Effector memory CD8-positive, alpha-beta T cell (primary cell): ENCODE measurements at regions not wholly inside any gene's neighbourhood (a gene's known extent, or its start where the extent isn't known, plus 50 kb on each side); places are given as distances from the start of the nearest gene placed in this dataset.

Experiments used
- ATAC-seq: fragments of 150-1000 bp; cut with Tn5 transposase; replicated peaks from 2 replicates; pipeline ENCODE4 v1.10.0; 2021; ENCODE audit warnings: mild to moderate bottlenecking, moderate library complexity
- DNase-seq, 3 experiments: peaks; one replicate each; pipeline ENCODE4 v3.0.0; 2021
- H3K27ac Mint-ChIP-seq, 2 donors: one replicate each; pipeline ENCODE4 v1.8.0; 2022; ENCODE audit warnings: mild to moderate bottlenecking in 2 of 2, mixed read lengths in 2 of 2, moderate library complexity in 2 of 2
- H3K27me3 Mint-ChIP-seq, 2 donors: one replicate each; pipeline ENCODE4 v1.8.0; 2022; ENCODE audit warnings: mixed read lengths in 2 of 2
- H3K36me3 Mint-ChIP-seq: one replicate; pipeline ENCODE4 v1.8.0; 2022; ENCODE audit warnings: mild to moderate bottlenecking, moderate library complexity, mixed read lengths; ENCODE audit not compliant: insufficient read depth
- H3K4me1 Mint-ChIP-seq, 2 donors: one replicate each; pipeline ENCODE4 v1.8.0; 2022; ENCODE audit warnings: low read depth in 2 of 2, mixed read lengths in 2 of 2
- H3K4me3 Mint-ChIP-seq, 2 donors: one replicate each; pipeline ENCODE4 v1.8.0; 2022; ENCODE audit warnings: mild to moderate bottlenecking in 2 of 2, mixed read lengths in 2 of 2, moderate library complexity in 2 of 2
- H3K9me3 Mint-ChIP-seq, 2 donors: one replicate each; pipeline ENCODE4 v1.8.0; 2022; ENCODE audit warnings: mixed read lengths in 2 of 2

DNA sequence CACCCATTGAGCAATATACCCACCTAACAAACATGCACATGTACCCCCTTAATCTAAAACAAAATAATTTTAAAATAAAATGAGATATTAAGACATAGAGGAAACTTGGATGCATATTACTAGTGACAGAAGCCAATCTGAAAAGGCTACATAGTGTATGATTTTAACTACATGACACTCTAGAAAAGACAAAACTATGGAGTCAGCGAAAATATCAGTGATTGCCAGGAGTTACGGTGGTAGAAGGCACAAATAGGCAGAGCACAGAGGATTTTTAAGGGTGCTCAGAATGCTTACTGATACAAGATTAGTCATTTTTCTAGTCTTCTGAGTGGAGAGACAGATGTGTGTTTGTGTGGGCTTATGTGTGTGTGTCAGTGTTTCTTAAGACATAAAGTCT, 656.6 kb downstream of the NR4A2 start:
- no peaks in the 10 kb centered on the region for H3K27me3 Mint-ChIP-seq
- ATAC-seq, result no peak
- H3K4me1 Mint-ChIP-seq, result no peaks in the 10 kb centered on the region

DNA sequence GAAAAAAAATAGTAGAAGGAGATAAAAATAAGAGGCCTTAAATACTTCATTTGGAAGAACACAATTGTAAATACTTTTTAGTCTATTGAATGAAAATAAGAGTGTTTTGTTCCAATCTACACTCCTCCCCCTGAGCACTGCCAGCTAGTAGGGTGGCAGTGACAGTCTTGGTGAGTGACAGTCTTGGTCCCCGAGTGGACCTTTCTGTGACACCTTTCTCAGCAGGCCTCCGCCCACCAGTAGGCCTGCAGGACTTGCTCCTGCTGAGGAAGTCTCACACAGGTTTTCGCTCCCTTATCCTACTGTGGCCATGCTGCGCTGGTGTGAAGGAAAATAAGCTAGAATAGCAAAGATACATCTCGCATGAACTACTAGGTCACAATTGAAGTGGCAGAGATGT, 666.8 kb downstream of the NR4A2 start:
- no peaks in the 10 kb centered on the region for H3K36me3 Mint-ChIP-seq
- DNase-seq (no peak), ATAC-seq (no peak)
- H3K9me3 Mint-ChIP-seq, result peaks cover 0 to 5% of the 10 kb centered on the region in 2 donors
- no peak overlapping the region for H3K27ac Mint-ChIP-seq
- no peaks in the 10 kb centered on the region for H3K4me1 Mint-ChIP-seq
- H3K4me3 Mint-ChIP-seq, result no peak overlapping the region
- H3K27me3 Mint-ChIP-seq, result no peaks in the 10 kb centered on the region

More for the DNA sequence above, 656.6 kb downstream of the NR4A2 start:
- H3K27ac Mint-ChIP-seq, result no peak overlapping the region
- H3K36me3 Mint-ChIP-seq, result no peaks in the 10 kb centered on the region
- DNase-seq, result no peak
- H3K4me3 Mint-ChIP-seq, result no peak overlapping the region
- peaks cover 0 to 3% of the 10 kb centered on the region in 2 donors for H3K9me3 Mint-ChIP-seq

DNA sequence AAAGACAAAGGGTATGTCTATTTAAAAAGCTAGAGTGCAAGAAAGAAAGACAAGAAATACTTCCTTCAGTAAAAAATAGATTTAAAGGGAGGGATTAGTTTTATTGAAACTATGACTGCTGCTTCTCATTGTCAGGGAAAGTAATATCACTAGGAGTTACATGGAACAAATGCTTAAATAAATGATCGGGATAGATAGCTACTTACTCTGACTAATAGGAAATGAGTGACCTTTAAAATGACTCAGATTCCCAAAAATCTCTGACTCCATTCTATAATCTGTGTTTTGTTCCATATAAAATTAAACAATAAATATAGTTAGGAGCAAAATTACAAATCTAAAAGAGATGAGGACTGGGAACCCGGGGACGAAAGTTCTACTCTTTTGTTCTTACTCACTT, 669.3 kb downstream of the NR4A2 start:
- ATAC-seq, result no peak
- H3K4me1 Mint-ChIP-seq, result no peaks in the 10 kb centered on the region
- H3K9me3 Mint-ChIP-seq, result peaks cover 7 to 8% of the 10 kb centered on the region in 2 donors
- H3K4me3 Mint-ChIP-seq, result no peak overlapping the region
- DNase-seq, result no peak
- H3K27ac Mint-ChIP-seq, result no peak overlapping the region
- H3K36me3 Mint-ChIP-seq, result no peaks in the 10 kb centered on the region
- H3K27me3 Mint-ChIP-seq, result no peaks in the 10 kb centered on the region

DNA sequence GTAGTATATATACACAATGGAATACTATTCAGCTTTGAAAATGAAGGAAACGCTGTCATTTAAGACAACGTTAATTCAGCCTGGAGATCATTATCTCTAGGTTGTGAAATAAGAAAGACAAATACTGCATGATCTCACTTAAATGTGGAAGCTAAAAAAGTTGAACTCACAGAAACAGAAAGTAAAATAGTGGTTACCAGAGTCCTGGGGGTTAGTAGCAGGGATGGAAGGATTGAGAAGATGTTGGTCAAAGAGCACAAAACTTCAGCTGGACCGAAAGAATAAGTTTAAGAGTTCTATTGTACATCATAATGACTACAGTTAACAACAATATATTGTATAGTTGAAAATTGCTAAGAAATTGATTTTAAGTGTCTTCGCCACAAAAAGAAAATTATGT, 670.3 kb downstream of the NR4A2 start:
- ATAC-seq (no peak), DNase-seq (no peak)
- Mint-ChIP-seq H3K4me3 (no peak overlapping the region), H3K27ac (no peak overlapping the region), H3K9me3 (peaks cover 7 to 8% of the 10 kb centered on the region in 2 donors), H3K36me3 (no peaks in the 10 kb centered on the region), H3K27me3 (no peaks in the 10 kb centered on the region), H3K4me1 (no peaks in the 10 kb centered on the region)

DNA sequence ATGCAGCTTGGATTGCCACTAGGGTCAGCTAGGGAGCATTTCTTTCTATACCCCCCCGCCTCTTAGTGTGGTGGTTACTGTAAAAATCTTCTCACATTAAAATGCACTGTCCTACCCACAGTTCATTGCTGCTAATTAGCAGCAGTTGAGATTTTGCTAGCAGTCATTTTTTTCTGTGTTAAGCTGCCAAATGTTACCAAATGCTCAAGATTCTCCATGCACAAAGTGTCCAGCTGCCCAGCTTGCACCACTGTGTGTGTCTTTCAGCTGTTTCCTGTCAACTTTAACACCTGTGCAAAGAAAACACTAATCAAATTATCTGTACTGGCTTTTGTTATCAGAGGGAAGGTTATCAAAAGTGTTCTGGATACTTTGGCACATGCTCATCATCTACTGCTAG, 679.3 kb downstream of the NR4A2 start:
- Mint-ChIP-seq H3K27me3 (no peaks in the 10 kb centered on the region), H3K27ac (no peak overlapping the region), H3K36me3 (no peaks in the 10 kb centered on the region), H3K4me1 (no peaks in the 10 kb centered on the region), H3K4me3 (no peak overlapping the region), H3K9me3 (peaks cover 0 to 2% of the 10 kb centered on the region in 2 donors)
- ATAC-seq (no peak), DNase-seq (no peak)

DNA sequence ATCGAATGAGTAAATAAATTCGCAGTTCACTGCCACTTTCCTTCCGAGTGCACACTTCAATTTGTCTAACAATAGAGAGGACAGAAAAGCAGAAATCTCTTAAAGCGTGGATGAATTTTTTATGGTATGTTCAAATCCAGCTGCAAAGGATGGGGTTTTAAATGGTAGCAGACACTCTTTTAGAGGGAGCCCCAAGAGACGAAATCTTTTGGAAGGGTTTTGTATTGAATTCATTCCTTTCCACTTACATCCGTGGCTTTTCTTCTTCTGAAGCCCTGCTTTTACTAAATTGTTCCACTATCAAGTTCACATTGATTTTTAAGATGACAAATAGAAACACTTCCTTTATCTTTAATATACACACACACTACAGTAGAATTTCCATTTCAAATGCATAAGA, 680.7 kb downstream of the NR4A2 start:
- no peak overlapping the region for H3K4me3 Mint-ChIP-seq
- H3K27me3 Mint-ChIP-seq, result no peaks in the 10 kb centered on the region
- no peaks in the 10 kb centered on the region for H3K36me3 Mint-ChIP-seq
- H3K9me3 Mint-ChIP-seq, result peaks cover 0 to 2% of the 10 kb centered on the region in 2 donors
- H3K27ac Mint-ChIP-seq, result no peak overlapping the region
- DNase-seq, result no peak
- no peaks in the 10 kb centered on the region for H3K4me1 Mint-ChIP-seq
- no peak for ATAC-seq

DNA sequence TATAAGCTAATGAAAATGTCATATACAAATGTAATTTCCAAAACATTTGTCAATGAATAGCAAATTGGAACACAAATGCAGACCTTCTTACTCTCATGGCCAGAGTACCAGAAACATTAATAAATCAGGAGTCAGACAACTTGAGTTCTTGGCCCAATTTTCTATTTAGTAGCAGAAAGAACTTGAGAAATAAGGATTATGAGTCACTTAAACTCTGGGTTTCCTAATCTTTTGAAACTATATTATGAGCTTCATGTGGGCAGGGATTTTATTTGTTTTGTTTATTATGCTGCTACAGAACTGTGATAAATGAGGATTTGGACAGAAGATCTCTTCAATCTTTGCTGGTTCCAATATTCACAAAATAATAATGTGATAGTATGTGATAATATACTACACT, 686.7 kb downstream of the NR4A2 start:
- Mint-ChIP-seq H3K4me1 (no peaks in the 10 kb centered on the region), H3K27ac (no peak overlapping the region), H3K27me3 (no peaks in the 10 kb centered on the region), H3K4me3 (no peak overlapping the region), H3K36me3 (no peaks in the 10 kb centered on the region), H3K9me3 (no peaks in the 10 kb centered on the region)
- DNase-seq (no peak), ATAC-seq (no peak)

DNA sequence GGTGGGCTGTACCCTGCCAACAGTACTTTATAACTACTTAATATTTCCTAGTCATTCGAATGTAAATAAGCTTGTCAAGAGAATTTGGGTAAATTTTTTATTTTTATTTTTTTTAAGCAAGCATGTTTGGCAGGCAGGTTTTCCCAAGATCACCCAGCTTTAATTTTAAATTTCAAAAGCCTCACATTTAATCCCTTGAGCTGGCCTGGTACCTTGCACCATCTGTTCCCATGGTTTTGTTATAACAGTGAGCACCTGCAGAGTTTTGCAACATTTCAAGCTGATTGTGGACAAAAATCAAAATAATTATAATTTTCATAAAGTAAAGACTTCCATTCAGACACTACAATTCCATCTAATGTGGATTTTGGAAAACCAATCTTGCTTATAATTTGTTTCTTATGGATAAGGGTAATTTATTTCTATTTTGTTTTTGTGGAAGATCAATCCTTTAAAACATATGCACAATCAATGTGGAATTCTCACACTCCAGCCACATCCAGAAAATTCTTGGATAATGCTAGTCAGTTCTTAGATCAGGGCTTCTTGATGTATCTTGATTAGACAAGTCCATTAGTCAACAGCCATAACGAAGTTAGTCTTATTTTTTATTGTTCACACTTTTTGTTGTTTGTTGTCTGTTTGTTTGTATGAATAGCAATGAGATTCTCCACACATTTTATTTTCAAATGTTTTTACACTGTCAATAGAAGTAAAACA, 689.3 kb downstream of the NR4A2 start:
- Mint-ChIP-seq H3K27me3 (no peaks in the 10 kb centered on the region), H3K36me3 (no peaks in the 10 kb centered on the region), H3K4me3 (no peak overlapping the region), H3K4me1 (no peaks in the 10 kb centered on the region), H3K9me3 (no peaks in the 10 kb centered on the region), H3K27ac (no peak overlapping the region)
- no peak for ATAC-seq
- DNase-seq, result no peak

DNA sequence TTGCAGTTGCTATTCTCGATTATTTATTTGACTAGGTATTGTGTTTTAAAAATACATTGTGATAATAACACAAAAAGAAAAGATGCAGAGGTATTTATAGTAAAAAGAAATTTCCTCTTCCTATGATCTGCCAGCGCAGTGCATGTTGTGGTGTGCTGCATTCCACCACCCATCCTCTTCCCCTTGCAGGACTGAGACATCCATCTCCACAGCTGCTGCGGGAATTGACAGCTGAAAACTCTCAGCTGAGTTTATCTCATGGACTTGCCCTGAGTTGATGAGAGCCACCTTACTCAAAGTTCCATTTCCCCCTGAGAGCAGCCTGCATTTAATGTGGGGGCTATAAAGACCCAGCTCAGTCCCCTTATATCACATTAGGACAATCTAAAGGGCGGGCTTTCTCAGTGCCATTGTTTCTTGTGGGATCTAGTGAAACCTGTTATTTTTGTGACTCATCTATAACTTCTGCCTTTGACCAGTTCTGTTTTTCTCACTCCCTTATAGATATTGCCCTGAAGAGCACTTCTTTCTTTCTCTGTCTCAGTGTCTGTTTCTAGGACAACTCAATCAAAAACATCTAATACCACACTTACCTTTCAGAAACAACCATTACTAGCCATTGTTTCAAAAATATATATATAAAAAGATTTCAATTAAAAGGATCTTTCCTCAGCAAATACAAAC, 698.5 kb downstream of the NR4A2 start:
- Mint-ChIP-seq H3K36me3 (no peaks in the 10 kb centered on the region), H3K4me1 (no peaks in the 10 kb centered on the region), H3K4me3 (no peak overlapping the region), H3K9me3 (no peaks in the 10 kb centered on the region), H3K27me3 (no peaks in the 10 kb centered on the region), H3K27ac (no peak overlapping the region)
- DNase-seq (no peak), ATAC-seq (no peak)

DNA sequence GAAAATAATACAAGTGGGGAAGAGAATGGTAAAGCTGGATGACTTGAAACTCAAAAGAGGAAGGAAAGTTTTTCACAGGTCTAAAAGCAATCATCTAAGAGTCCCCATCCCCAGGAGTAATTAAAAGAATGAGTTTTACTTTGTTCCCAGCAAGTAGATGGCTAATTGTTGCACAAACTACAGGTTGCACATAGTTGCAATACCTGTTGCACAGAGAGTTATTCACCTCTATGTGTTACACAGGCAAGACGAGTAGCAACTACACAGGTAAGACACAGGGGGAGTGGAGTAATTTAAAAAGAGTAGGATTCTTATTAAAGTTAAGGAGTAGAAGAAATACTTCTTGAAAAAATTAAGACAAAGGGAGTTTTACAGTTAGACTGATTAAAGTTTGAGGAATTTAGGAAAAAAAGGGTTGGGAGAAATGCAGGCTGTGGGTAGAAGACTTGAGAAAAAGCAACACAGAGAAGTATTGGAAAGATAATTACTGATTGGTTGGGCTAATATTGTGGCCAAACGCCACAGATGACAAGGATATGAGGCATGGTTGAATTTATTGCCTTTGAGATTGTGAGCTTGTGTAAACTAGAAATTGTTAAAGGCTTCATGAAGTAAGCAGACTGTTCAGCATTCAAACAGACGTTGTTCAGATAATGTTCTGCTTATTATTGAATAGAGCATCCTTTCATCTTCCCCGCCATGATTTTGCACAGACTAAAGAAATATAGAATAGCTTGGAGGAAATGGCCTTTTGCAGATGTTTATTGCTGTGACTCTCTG, 699.3 kb downstream of the NR4A2 start:
- ATAC-seq (no peak), DNase-seq (no peak)
- H3K27ac Mint-ChIP-seq, result no peak overlapping the region
- no peaks in the 10 kb centered on the region for H3K27me3 Mint-ChIP-seq
- H3K4me3 Mint-ChIP-seq, result no peak overlapping the region
- no peaks in the 10 kb centered on the region for H3K9me3 Mint-ChIP-seq
- H3K4me1 Mint-ChIP-seq, result no peaks in the 10 kb centered on the region
- H3K36me3 Mint-ChIP-seq, result no peaks in the 10 kb centered on the region

DNA sequence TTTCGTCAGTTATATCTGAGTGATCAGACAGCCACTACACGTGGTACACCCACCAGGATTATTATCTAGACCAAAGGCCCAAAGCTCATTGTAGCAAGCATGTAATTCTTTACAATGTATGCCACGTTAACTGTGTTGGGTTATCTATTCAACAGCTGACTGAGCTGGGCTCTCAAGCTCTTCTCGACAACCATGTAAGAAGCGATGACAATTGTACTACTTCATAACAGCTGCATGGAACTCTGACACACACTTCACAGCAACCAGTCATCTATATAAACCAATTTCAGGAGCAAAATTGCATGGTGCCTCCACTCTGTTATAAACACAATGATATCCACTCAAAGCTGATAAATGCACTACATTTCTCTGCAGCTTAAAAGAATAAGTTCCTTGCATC, 701.8 kb downstream of the NR4A2 start:
- ATAC-seq (no peak), DNase-seq (no peak)
- no peaks in the 10 kb centered on the region for H3K9me3 Mint-ChIP-seq
- no peaks in the 10 kb centered on the region for H3K36me3 Mint-ChIP-seq
- no peak overlapping the region for H3K4me3 Mint-ChIP-seq
- H3K27me3 Mint-ChIP-seq, result no peaks in the 10 kb centered on the region
- H3K4me1 Mint-ChIP-seq, result no peaks in the 10 kb centered on the region
- H3K27ac Mint-ChIP-seq, result no peak overlapping the region

DNA sequence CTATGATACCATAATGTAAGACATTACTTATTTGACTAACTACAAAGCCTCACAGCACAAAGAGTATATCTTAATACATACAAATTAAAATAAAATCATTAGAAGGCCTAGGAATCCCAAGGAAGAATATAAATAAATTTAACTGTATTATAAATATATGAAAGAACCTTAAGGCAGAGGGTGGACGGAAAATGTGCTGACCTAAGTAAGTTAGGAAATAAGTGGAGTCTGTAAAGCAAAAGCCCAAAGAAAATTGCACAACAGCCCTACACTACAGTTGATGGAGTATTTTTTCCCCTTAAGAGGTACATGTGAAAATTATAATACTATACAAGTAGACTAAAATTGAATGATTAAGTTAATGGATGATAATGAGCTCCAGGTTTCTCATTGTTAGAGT, 710.1 kb downstream of the NR4A2 start:
- DNase-seq (no peak), ATAC-seq (no peak)
- Mint-ChIP-seq H3K27ac (no peak overlapping the region), H3K27me3 (no peaks in the 10 kb centered on the region), H3K4me3 (no peak overlapping the region), H3K9me3 (no peaks in the 10 kb centered on the region), H3K4me1 (no peaks in the 10 kb centered on the region), H3K36me3 (no peaks in the 10 kb centered on the region)

DNA sequence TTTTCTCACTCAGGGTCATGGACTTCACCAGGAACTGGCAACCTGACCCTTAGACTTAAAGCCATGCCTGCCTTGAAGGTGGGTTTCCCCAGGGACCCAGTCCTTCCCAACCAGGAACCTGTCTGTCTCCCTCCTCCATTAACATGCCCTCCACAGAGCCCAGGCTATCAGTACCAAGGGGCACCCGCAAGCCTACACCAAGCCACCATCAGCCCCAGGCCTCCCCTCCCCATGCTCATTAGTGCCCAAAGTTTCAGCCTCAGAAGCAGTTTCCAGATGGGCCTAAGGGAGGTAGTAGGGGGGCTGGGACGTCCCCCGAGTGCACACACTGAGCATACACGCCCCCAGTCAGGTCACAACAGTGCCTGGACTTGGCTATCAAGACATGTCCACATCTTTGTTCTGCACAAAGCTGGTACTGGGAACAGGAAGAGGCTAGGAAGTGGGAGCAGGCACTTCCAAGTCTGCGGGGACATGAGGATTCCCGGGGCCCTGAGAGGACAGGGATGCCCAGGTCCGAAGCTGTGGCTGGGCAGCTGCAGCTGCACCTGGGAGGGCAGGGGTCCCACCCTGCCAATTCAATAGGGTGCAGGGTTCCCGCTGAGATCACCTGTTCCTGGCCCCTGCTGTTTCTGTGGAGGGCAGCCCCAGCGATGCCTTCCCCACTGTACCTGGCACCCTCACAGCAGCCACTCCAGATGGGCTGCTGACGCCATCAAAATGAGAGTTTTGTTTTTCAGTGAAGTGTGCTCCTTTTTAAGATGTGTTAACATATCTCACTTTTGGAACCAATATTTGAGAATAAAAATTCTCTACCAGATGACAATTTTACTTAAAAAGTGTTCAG, 731.4 kb downstream of the NR4A2 start:
- no peaks in the 10 kb centered on the region for H3K36me3 Mint-ChIP-seq
- no peak overlapping the region for H3K4me3 Mint-ChIP-seq
- no peaks in the 10 kb centered on the region for H3K4me1 Mint-ChIP-seq
- no peaks in the 10 kb centered on the region for H3K27me3 Mint-ChIP-seq
- H3K9me3 Mint-ChIP-seq, result peaks cover 0 to 2% of the 10 kb centered on the region in 2 donors
- DNase-seq, result no peak
- no peak overlapping the region for H3K27ac Mint-ChIP-seq
- no peak for ATAC-seq
